Sigmoid colon (tissue), 4 donors: ENCODE measurements at regions not wholly inside any gene's neighbourhood (a gene's known extent, or its start where the extent isn't known, plus 50 kb on each side); places are given as distances from the start of the nearest gene placed in this dataset.

ENCODE experiments used
- EP300 ChIP-seq, 4 donors: sonication (generic); formaldehyde crosslinking; IDR thresholded peaks; one replicate each; pipeline ENCODE4 v1.6.1; 2017; ENCODE audit warnings: antibody characterized with exemption in 4 of 4
- POLR2A ChIP-seq, 2 donors: fragments of 450-650 bp; IDR thresholded peaks; one replicate each; pipeline ENCODE4 v1.6.1; 2016; ENCODE audit warnings: antibody characterized with exemption in 2 of 2, mild to moderate bottlenecking in 2 of 2, moderate library complexity in 2 of 2
- TF ChIP-seq, protein P1 (sequence below), 4 experiments: fragments of 450-650 bp in 3 of 4; fragments of 200-600 bp in 1 of 4; IDR thresholded peaks; one replicate each; pipeline ENCODE4 v1.5.1; 2016 to 2019; ENCODE audit warnings: antibody characterized with exemption in 4 of 4, mild to moderate bottlenecking in 3 of 4, moderate library complexity in 2 of 4

DNA sequence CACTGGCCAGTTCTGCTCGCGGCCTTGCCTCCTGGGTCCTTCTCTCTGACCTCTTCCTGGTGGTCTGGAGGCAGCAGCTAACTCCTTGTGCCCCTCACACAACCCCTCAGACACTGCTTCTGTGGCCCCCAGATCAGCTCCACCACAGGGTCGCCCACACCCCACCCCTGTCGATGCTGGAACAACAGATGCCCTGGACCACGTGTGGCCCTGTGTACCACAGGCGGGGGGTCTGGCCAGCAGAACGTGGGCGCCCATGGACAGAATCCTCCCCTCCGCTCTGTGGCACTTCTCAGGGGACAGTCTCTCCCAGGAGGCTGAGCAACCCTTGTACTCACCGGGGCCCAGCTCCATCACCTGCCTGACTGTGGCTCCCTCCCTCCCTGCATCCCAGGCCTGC is 245.6 kb downstream of the NDUFA10 start:
- TF ChIP-seq POLR2A (IDR thresholded peaks at IDR 0.05) (no peak), EP300 (IDR thresholded peaks at IDR 0.05) (no peak)
- TF ChIP-seq, protein P1, sequence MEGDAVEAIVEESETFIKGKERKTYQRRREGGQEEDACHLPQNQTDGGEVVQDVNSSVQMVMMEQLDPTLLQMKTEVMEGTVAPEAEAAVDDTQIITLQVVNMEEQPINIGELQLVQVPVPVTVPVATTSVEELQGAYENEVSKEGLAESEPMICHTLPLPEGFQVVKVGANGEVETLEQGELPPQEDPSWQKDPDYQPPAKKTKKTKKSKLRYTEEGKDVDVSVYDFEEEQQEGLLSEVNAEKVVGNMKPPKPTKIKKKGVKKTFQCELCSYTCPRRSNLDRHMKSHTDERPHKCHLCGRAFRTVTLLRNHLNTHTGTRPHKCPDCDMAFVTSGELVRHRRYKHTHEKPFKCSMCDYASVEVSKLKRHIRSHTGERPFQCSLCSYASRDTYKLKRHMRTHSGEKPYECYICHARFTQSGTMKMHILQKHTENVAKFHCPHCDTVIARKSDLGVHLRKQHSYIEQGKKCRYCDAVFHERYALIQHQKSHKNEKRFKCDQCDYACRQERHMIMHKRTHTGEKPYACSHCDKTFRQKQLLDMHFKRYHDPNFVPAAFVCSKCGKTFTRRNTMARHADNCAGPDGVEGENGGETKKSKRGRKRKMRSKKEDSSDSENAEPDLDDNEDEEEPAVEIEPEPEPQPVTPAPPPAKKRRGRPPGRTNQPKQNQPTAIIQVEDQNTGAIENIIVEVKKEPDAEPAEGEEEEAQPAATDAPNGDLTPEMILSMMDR (IDR thresholded peaks at IDR 0.05) = no peak
